Bronchial epithelial cell (primary cell): ENCODE measurements at regions not wholly inside any gene's neighbourhood (a gene's known extent, or its start where the extent isn't known, plus 50 kb on each side); places are given as distances from the start of the nearest gene placed in this dataset.

Experiments
- DNase-seq: peaks from one replicate; pipeline ENCODE4 v3.0.0-alpha.2; 2010; ENCODE audit warnings: low read depth
- FAIRE-seq: peaks from 2 replicates; lab custom pipeline; 2011; peaks lifted over from hg19 to GRCh38; lab: Jason Lieb, UNC
- H3K27me3 ChIP-seq: 2 replicates; pipeline ENCODE4 v1.5.1; 2011; ENCODE audit warnings: low read length; ENCODE audit not compliant: control insufficient read depth, insufficient read depth
- H3K36me3 ChIP-seq: 2 replicates; pipeline ENCODE4 v1.5.1; 2011; ENCODE audit warnings: low read length; ENCODE audit not compliant: control insufficient read depth, insufficient read depth
- H3K4me3 ChIP-seq: 2 replicates; pipeline ENCODE4 v1.5.1; 2011; ENCODE audit warnings: mild to moderate bottlenecking, low read depth, low read length, control low read depth
- TF ChIP-seq, protein P1 (sequence below): IDR thresholded peaks from 2 replicates; pipeline ENCODE4 v1.5.1; 2011; ENCODE audit warnings: mild to moderate bottlenecking, moderate library complexity, low read length, control low read depth, inconsistent platforms; ENCODE audit not compliant: insufficient read depth, severe bottlenecking

DNA sequence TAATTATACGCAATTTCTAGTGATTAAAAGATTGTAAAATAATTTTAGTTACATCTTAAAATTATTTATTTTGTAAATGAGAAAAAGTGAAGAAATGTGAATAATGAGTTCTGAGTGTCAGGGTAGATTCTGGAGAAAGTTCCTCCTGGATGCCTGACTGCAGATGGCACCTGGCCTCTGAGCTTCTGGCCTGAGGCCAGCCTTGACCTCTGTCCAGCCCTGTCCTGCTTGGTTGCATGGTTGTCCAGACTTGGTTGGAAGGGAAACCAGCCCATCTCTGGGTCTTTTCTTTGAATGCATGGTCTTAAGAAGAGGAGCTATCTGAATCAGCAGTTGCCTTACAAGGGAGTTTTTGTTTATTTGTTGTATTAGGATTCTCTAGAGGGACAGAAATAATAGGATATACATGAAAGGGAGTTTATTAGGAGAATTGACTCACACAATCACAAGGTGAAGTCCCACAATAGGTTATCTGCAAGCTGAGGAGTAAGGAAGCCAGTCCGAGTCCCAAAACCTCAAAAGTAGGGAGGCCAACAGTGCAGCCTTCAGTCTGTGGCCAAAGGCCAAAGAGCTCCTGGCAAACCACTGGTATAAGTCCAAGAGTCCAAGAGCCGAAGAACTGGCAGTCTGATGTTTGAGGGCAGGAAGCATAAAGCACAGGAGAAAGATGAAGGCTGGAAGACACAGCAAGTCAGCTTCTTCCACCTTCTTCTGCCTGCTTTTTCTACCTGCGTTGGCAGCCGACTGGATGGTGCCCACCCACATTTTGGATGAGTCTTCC, 385.8 kb downstream of the ZNF536 start:
- H3K27me3 ChIP-seq: no peaks in the 10 kb centered on the region
- H3K36me3 ChIP-seq: no peaks in the 10 kb centered on the region
- DNase-seq (no peak), FAIRE-seq (no peak)
- no peak overlapping the region for H3K4me3 ChIP-seq
- TF ChIP-seq, protein P1, sequence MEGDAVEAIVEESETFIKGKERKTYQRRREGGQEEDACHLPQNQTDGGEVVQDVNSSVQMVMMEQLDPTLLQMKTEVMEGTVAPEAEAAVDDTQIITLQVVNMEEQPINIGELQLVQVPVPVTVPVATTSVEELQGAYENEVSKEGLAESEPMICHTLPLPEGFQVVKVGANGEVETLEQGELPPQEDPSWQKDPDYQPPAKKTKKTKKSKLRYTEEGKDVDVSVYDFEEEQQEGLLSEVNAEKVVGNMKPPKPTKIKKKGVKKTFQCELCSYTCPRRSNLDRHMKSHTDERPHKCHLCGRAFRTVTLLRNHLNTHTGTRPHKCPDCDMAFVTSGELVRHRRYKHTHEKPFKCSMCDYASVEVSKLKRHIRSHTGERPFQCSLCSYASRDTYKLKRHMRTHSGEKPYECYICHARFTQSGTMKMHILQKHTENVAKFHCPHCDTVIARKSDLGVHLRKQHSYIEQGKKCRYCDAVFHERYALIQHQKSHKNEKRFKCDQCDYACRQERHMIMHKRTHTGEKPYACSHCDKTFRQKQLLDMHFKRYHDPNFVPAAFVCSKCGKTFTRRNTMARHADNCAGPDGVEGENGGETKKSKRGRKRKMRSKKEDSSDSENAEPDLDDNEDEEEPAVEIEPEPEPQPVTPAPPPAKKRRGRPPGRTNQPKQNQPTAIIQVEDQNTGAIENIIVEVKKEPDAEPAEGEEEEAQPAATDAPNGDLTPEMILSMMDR: no peak

DNA sequence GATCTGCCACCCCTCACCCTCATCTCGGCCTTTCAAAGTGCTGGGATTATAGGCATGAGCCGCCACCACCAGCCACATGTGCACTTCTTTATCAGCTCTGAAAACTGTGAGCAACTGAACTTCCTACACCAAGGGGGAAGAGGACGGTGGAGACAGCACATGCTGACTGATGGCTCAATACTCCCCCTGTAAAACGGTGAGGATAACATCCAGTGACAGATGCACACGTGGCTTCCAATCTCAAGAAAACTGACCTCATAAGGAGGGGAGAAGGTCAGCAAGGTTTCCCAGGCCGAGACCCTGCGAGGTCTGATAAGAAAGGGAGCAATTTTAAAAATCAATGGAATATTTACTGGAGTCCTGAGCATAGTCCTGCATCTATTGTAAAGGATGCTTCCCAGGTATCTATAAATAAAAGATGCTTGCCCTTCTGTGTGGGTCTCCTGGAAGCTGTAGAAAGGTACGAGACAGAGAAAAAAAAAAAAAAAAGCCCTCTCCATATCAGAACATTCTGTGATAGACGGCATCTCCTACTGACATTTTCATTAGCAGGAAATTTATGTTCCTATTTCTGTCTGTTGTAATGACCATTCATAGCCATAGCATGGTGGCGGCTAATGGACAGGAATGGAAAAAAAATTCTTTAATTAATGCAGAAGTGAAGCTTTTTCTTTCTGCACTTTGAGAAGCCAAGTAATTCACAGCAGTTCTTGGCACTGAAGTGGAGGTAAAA, 385.1 kb downstream of the ZNF536 start:
- no peak for DNase-seq
- Histone ChIP-seq H3K27me3 (no peaks in the 10 kb centered on the region), H3K36me3 (no peaks in the 10 kb centered on the region), H3K4me3 (no peak overlapping the region)
- TF ChIP-seq, protein P1: no peak
- FAIRE-seq: no peak

DNA sequence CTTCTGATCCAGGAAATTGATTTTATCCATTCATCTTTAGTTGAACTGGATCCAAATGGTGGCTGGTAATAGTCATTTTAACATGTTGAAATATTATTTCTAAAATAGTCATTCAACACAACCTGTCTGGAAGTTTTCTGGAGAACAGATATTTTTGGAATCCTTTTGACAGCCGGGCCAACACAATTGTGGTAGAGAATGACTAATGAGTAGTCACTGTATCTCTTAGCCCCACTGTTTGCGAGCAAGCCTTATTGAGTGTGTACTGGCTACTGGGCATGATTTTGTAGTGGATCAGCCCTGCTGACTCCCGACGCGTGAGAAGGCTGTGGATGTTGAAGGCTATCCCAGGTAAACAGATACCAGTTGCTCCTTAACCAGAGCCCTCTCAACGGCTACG, 383.4 kb downstream of the ZNF536 start:
- TF ChIP-seq, protein P1: no peak
- DNase-seq: no peak
- Histone ChIP-seq H3K4me3 (no peak overlapping the region), H3K36me3 (no peaks in the 10 kb centered on the region), H3K27me3 (no peaks in the 10 kb centered on the region)
- FAIRE-seq: no peak

DNA sequence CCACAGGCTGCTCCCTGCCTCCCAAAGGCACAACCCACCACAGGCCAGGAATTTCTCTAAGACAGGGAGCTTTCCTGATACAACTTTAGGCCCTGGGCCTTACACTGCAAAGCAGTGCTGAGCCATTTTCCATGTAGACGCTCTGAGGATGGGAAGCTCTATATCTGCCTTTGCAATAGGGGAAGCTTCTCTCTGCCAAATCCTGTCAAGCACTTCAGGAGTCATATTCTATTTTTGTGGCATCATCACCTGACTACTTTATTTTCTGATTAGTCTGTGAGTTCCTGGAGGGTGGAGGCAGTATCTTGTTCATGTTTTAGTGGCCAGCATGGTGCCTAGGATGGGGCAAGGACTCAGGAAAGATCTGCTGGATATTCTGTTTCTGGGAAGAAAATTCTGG, 382.0 kb downstream of the ZNF536 start:
- TF ChIP-seq, protein P1: no peak
- FAIRE-seq (no peak), DNase-seq (no peak)
- Histone ChIP-seq H3K36me3 (no peaks in the 10 kb centered on the region), H3K4me3 (no peak overlapping the region), H3K27me3 (no peaks in the 10 kb centered on the region)

DNA sequence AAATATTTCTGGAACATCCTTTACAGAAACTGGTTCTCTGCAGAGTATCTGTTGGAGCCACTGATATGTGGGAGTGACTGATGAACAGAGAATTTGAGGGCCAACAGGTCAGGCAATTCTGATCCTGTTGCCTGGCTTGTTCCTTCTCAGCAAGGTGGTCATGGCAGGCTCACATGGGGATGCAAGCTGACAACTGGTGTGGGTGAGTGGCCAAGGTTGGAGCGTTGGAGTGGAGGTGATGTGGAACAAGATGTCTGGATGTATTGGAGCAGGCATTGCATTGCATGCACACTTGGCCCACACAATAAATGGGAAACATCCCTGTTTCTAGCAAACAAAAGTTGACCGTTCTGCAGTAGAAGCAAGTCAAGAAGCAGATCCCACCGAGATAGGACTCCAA, 380.7 kb downstream of the ZNF536 start:
- DNase-seq: no peak
- no peaks in the 10 kb centered on the region for H3K27me3 ChIP-seq
- FAIRE-seq: no peak
- no peaks in the 10 kb centered on the region for H3K36me3 ChIP-seq
- TF ChIP-seq, protein P1: no peak
- H3K4me3 ChIP-seq: no peak overlapping the region
